NCI-H345 treated with DMSO at 0.1 percent for 48 hours (cell line): ENCODE measurements at regions not wholly inside any gene's neighbourhood (a gene's known extent, or its start where the extent isn't known, plus 50 kb on each side); places are given as distances from the start of the nearest gene placed in this dataset.

ENCODE experiments used
- DNase-seq: peaks from one replicate; lab custom pipeline; 2025; ENCODE audit not compliant: unreplicated experiment; lab: John Stamatoyannopoulos, UW

DNA sequence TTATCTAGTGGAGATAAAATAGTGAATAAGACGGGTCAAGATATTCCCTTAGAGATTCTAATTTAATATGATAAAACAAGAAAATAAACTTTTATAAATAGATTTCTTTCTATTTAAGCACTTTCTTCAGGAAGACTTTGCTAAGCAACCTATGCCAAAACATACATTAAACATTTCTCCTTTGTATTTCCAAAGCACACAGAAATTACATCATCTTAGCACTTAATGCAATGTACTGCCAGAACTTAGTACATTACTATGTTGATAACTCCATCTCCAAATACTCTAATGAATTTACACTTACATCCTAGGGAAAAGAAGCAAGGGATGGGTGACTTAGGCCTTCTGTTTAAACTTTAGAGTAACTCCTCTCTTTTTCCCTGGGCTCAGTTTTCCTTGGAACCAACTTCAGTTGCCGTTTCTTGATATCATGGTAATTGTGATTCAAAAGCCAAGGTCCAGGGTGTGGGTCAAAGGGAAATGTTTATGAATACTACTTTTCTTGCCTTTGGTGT lies 322.6 kb upstream of the PCDH20 start:
- no peak for DNase-seq

DNA sequence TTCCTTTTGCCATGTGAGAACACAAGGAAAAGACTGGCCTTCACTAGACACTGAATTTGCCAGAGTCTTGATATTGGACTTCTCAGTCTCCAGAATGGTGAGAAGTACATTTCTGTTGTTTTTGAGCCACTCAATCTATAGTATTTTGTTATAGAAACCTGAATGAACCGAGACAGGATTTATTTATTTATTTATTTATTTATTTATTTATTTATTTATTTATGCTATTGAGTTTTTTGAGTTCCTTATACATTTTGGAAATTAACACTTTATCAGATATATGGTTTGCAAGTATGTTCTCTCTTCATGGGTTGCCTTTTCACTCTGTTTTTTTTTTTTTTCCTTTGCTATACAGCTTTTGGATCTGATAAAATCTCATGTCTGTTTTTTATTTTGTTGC lies 319.0 kb upstream of the PCDH20 start:
- DNase-seq: no peak

DNA sequence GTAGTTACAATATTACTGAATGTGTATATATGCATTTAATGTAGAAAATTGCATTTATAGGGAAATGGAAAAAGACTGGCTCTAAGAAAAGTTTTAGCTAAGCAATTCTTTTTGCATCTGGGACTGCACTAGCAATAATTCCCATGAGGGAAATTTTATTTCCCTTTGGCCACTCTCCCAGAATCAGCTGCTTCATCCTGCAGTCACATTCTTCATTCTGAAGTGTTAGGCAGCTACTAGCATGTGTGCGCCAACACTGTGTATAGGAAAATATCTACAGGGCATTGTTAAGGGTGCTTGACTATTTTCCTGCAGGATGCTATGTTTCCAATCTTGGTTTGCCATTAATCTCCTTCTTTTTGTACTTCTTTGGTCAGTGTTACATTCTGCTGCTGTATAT lies 312.8 kb upstream of the PCDH20 start:
- peak; percentile 20 for DNase-seq

DNA sequence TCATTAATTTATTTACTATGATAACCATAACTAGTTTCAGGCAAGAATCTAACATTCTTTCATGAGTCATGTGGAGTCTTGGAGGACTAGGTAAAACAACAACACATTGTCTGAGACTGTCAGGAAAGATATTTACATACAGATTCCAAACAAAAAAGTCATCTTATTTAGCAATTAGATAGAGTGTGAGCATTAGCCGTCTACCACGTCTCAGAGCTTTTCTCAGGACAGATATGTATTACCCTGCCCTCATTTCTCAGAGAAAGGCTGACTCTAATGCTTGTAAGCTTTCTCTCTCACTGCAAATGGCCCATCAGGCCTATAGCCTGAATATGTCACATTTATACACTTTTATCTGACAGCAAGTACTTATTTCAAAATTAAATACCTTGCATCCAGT lies 312.1 kb upstream of the PCDH20 start:
- no peak for DNase-seq

DNA sequence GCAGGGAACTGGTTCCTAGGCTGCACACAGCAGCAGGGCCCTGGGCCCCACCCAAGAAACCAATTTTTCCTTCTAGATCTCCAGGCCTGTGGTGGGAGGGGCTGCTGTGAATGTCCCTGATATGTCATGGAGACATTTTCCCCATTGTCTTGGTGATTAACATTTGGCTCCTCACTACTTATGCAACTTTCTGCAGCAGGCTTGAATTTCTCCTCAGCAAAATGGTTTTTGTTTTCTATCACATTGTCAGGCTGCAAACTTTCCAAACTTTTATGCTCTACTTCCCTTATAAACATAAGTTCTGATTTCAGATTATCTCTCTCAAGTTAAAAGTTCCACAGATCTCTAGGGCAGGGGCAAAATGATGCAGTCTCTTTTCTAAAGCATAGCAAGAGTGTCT lies 310.2 kb upstream of the PCDH20 start:
- DNase-seq: no peak

DNA sequence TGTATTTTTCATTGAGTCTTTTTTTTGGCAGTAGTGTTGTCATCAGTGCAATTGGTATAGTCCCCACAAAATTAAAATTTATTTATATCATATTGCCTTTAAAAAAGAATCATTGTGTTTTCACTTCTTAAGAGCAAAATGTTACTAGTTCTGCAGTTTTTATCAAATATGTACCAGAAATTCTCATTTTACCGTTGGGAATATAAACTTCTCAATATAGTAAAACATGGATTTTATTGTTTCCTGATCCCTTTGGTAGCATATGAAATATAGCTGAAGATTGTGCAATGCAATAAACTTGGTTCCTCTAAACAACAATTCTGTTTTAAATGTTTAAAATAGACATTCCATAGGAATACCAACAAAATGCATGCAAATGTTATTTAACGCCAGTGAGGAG lies 306.5 kb upstream of the PCDH20 start:
- DNase-seq: no peak

DNA sequence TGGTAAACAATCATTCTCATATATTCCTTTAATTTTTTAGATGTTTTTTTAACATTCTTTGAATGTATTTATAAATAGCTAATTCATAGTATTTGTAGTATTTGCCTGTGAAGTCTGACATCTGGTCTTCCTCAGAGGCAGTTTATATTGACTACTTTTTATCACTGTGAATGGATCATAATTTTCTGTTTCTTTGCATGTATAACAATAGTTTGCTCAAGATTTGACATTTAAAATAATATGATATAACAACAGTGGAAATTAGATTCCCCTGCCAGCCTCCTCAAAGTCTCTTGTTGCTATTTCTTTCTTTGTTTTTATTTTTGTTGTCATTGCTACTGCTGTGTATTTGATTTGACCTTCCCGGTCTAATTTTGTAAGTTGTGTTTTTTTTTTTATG lies 297.0 kb upstream of the PCDH20 start:
- no peak for DNase-seq

DNA sequence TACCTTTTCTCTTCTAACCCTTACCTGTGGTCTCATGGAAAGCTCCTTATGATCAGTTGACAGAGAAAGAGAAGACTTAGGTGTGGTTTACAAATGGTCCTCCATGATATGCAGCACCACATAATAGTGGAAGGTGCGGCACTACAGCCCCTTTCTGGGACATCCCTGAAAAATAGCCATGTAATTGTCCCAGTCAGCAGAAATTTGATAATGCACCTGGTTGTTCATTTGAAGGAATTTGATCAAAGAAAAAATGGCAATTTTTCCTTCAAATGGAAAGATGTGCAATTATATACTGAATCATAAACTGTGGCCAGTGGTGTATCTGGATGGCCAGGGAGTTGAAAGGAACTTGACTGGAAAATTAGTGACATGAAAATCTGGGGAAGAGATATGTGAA lies 293.6 kb upstream of the PCDH20 start:
- DNase-seq: no peak

DNA sequence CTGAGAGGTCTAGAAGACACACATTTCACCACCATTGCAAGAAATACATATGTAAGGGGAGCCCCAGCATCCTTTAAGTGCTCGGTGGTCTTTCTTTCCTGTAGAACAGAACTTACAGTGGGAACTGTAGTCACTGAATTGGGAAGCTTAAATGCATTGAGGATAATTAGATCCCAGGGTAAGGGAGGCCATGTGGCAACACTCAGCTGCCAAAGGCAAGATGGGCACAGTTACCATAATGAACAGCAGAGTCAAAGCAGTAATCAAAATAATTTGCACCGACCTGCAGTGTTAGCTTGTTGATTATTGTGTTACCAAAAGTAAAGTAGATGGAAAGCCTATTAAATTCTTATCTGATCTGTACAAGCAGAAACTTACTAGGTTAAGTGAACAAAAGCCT lies 291.2 kb upstream of the PCDH20 start:
- no peak for DNase-seq

DNA sequence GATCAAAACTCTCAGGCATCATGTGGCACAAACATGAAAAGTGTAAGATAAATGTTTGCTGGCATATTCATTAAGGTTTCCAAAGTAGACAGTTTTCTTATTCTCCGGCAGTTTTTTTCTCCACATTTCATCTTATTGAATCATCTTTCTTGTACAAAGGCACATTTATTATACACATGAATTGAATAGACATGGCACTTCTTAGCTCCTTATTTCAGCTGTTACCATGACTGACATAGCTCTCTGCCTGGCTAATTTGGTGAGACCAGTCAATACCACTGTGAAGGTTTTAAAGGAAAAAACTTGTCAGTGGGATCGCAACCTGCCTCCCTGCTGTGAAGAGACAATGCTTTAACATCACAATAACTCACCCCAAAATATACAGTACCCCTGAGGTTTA lies 285.0 kb upstream of the PCDH20 start:
- no peak for DNase-seq

DNA sequence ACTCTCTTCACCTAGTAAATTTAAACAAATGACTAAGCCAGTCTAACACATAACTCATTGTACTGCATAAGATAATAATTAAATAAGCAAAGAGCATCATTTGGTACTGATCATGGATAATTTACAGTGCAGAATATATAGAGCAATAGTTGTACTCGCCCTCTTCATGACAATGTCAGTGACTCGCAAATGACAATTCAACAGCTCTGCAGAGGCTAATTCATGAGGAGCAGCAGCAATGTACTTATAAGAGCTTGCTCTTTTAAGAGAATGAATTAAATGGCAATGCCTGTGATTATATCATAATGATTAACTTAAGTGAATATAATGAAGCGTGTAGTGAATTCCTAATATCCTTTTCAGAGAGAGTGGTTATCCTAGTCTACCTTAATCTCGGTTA lies 284.5 kb upstream of the PCDH20 start:
- DNase-seq: no peak

DNA sequence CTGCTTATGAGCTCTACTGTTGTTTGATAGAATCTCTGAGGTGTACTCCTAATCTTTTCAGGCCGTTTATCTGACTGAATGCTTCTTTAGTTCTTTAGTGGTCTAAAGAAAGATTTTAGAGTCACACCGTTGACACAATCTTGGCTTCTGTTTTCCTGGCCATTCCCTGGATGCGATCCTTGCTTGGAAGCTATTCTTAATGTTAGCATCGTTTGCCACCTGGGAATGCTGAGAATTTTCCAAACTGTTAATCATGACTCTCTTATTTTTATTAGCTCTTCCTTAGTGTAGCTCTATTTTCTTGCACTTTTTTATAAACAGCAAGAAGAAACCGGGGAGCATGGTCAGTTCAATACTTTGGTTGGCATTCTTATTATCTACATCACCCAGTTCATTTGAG lies 281.0 kb upstream of the PCDH20 start:
- DNase-seq: no peak

DNA sequence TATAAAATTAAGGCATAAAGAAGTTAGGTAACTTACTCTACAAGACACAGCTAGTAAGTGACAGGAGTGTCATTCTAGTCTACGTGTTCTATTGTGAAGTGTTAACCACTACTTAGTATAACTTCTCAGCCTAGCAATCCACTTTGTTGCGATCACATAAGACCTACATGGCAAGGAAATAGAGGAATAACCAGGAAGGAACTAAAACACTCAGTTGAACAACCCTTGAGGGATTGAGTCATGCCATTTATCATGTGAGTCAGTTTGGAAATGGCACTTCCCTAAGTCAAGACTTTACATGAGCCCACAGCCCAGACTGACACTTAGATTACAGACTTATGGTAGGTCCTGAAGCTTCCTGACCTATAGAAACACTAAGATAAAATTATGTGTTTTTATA lies 279.5 kb upstream of the PCDH20 start:
- no peak for DNase-seq

DNA sequence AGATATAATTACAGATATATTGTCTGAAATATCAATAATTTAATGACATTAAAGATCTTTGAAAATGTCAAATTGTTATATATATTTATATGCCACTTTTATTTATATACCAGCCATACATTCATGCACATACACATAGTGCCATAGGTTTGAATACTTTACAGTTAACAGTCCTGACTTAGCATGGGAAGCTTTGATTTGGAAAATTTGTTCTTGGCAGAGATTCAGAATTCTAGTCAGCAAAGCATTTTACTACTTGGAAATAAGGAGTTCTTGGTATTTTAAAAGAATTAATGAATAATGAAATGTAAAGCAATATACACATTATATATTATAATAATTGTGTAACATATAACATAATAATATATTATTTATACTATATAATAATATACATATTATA lies 277.0 kb upstream of the PCDH20 start:
- DNase-seq: no peak

DNA sequence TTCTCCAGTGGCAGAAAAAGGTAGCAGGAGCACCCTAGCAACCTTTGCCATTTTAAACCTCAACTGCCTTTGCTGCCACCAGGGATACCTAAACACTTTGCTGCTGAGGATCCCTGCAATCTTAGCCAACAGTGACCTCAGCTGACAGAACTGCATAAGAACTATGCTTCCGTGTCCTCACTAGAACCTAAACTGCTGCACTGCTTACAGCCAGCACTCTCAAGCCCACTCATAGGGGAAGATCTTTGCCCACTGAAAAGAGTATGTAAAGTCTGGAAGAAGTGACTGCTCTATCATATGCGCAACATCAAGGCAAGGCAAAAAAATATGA lies 270.0 kb upstream of the PCDH20 start:
- no peak for DNase-seq

DNA sequence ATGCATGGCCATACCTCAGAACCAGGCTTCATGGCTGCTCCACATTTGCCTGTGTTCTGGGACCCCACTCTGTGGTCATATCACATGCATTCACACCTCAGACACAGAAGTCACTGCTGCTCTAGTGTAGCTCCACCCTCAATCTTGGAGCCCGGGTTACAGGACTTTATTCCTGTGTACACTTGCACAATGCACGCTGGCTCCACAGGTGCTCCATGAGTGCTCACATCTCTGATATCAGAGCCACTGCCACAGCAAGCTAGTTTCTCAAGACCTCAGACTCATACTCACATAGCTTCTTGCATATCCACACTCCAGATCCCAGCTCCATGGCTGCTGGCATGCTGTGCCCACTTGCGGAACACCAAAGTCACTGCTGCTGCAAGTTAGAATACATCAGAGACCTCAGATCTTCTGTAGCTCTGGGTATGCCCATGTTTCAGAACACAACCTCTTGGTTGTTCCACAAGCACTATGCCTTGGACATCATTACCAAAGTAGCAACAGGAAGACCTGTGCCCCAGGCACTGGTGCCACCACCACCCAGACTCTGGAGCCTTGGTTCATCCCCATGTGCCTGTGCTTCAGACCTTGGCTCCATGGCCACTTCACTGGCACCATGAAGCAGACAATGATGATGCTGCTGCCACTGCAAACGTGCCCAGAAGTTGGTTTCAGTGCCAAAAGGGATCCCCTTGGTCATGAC lies 269.5 kb upstream of the PCDH20 start:
- DNase-seq: no peak

DNA sequence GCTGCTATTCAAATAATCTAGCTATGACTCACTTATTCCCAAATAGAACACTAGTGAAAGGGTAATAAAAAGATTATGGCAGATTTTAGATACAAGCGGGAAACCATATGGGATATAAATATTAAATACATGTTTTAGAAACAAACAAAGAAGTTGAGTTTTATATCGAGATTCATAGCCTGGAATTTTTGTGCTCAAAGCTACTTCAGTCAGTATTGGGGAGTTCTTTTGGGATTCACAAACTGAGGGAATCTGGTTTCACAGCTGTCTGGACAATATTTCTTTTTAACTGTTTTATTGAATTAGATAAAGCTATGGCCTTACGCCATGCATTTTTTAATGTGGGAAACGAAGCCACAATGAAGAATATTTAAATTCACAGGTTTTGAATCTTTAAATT lies 257.1 kb upstream of the PCDH20 start:
- no peak for DNase-seq

DNA sequence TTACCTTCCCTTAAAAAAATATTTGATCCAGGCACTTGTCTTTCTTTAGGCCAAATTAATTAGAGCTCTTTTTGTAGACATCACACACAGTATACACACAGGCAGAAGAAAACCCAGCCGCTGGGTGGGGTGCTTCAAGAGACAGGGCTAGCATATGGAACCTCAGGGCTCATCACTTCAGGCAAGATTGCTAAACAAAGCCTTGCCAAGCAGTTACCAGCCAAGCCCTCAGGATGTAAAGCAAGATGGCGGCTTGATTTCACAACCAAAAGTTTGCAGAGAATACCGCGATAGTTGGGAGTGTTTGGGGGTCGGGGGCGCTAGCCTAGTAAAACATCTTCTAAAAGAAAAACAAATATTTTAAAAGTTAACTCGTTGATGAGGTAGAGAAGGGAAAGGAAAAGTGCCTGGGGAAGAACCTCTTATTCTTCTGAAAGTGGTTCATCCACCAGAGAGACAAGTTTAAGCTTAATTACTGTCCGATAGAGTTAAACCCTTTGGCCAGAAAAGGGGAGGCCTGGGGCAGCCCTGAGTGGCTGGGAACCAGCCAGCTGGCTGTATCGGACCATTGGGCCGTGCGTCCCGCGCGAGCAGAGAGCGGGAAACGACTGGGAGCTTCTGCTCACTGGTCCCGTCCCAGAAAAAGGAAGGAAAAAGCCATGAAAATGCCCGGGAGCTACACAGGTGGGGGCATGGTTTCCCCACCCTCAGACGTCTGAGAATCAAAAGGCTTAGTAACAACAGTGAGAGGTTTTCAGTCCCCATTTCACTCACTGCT lies 254.9 kb upstream of the PCDH20 start:
- DNase-seq: no peak

DNA sequence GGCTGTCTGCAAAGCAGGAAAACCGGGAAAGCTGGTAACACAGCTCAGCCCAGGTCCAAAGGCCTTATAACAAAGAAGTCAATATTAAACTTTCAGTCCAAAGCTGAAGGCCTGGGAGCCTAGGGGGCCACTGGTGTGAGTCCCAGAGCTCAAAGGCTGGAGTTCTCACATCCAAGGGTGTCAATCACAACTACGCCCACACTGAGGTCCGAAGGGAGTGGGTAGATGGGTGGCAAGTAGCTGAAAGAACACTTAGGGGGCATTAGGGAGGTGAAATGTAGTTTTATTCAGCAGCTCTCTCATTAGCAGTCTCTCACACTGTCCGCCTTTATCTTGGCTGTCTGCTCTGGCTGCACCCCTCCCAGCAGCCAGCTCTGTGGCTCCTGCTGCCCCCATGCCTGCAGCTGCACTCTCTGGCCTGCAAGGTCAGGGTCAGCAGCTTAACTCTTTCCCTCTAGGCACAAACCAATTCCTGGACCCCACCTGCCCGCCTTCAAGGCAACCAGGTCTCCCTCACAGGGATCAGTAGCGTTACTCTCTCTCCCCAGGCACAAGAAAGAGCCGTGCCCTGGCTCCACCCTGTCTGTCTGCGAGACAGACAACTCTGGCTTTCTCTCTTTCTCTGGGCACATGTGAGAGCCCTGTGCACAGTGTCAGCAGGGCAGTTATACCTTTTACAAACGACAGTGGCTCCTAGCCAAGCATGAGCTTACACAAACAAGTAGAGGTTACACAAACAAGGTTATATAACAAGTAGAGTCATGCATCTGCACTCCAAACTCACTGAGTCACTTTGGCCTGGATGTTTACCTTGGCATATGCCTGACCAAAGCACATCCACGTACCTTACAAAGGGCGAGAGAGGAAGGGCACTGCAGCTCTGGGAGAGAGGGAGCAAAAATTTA lies 249.4 kb upstream of the PCDH20 start:
- DNase-seq: peak; percentile 38

DNA sequence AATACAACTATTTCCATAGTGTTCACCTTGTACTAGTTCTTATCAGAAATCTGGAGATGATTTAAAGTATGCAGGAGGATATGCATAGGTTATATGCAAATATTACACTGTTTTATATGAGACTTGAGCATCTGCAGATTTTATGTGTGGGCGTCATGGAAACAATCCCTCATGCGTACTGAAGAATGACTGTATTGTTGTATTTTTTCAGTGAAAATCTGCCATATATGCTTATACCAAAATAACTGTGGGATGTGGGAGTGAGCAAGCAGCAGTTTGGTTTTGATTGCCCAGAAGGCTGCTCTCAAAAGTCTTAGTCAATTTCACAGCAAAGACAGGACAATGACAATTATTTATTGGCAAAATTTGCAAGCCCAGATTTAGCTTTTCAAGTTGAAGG lies 238.8 kb upstream of the PCDH20 start:
- DNase-seq: no peak

DNA sequence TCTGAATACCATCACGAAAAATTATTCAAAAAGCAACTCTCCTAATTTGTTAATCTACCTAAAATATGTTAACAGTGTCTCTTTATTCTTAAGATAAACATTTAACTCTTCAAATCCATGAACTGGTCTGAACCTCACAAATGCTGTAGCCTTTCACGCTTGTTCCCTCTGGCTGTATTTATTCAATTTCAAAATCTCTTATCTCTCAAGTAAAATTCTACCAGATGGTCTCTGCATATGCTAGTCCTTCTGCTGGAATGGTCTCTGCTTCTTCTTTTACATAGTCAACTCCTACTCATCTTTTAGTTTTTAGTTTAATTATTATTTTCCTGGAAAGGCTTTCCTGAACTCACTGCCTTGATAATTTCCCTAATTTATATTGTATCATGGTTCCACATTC lies 232.9 kb upstream of the PCDH20 start:
- no peak for DNase-seq

DNA sequence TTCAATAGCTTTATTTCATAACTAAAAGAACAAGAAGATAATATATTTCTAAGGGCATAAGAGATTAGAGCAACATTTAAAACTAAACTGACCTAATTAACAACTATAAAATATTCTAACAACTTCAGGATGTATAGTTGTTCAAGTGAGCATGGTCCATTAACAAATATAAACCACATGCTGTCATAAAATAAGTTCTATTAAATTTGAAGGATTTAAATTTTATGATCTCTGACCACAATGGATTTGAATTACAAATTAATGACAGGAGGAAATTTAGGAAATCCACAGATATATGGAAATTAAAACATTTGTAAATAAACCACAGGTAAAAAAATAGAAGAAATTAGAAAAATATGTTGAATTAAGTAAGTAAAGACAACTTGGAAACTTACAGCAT lies 196.5 kb upstream of the PCDH20 start:
- no peak for DNase-seq
